DMS153 (cell line): ENCODE measurements at regions not wholly inside any gene's neighbourhood (a gene's known extent, or its start where the extent isn't known, plus 50 kb on each side); places are given as distances from the start of the nearest gene placed in this dataset.
"Not testable (repeated sequence)": the region's sequence is repeated elsewhere in the genome, so short reads cannot be mapped to it uniquely, and the experiment has no call there.

Experiments used
- DNase-seq: peaks from one replicate; lab custom pipeline; 2025; lab: John Stamatoyannopoulos, UW

DNA sequence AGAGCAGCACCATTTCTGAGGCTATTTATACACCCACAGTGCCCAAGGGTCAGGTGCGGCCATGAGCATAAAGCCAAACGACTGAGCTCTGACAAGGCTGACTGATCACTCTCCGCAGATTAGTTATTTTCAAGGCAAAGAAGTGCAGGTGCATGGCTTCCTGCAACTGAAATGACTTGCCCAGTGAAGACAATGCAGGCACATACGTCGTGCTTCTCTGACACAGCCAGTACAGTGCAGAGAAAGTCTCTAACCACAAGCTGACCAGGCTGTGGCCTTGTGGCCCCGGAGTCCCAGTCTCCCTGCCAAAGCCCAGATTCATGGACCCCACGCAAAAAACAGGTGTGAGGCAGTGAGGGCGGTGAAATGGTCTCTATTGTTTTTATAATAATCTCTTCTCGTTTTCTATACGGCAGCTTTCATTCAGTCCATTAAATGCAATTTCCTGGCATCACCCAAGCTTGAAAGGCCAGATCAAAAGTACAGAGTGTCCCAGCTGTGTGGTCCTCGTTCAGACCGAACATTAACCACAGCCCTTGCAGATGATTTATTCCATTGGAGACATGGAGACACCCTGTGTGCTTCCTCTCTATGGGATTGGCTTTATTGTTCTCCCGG, 447.0 kb upstream of the ID2 start:
- DNase-seq = peak; percentile 65

DNA sequence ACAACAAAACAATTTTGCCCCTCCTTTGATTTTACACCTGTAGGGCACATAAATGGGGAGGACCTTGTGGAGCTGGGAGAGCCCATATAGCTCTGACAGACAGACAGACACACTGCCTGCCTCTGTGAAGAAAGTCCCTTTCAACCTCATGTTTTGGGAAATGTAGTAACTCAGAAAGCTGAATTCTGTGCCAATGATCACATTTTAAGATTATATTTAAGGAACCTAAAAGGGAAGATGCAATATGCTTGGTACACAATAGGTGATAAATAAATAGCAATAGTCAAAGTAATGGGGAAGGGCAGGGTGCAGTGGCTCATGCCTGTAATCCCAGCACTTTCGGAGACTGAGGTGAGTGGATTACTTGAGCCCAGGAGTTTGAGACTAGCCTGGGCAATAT, 446.4 kb upstream of the ID2 start:
- DNase-seq = no peak

DNA sequence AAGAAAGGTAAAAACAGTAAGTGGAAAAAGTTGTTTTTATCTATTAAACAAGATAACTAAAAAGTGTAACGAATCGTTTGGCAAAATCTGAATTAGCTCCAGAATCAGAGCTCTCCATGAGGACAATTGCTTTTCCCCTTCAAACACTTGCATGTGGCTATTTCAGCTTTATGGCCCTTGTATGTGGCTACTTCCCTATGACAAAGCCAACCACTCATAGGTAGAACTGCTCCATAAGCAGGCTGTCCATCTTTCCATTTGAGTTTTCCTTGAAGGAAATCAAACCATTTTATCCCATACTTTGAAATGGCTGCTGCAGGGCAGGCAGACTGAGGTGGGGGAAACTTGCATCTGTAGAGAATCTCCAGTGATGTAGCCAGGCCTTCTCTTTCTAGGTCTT, 445.5 kb upstream of the ID2 start:
- DNase-seq = no peak

DNA sequence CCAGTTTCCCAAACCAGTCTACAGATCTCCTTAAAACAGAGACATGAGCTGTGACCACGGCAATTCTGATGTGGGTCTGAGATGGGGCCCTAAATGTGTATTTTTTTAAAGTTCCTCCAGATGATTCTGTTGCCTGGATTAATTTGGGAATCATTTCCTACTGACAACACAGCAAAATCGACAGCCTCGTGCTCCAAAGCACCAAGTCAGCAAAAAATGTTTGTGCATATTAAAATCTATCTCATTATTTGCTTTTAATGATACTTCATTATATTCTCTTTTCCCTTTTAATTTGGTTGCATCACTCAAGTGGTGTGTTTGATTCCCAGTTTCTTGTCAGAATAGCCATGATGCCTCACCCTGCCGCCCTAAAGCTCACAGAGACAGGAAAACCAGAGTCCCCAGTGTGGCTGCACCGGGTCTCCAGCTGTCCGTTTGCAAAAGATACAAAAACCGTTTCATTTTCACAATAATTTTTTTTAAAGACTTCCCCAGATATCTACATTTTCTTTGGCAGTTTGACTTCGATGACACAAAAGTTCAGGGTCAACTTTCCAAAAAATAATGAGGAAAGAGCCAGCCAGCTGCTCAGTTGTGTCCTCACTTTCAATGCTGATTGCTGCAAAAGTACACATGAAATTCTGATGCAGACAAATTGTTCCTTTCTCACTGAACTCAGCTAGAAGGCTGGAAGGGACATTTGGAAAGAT, 443.2 kb upstream of the ID2 start:
- DNase-seq = no peak

DNA sequence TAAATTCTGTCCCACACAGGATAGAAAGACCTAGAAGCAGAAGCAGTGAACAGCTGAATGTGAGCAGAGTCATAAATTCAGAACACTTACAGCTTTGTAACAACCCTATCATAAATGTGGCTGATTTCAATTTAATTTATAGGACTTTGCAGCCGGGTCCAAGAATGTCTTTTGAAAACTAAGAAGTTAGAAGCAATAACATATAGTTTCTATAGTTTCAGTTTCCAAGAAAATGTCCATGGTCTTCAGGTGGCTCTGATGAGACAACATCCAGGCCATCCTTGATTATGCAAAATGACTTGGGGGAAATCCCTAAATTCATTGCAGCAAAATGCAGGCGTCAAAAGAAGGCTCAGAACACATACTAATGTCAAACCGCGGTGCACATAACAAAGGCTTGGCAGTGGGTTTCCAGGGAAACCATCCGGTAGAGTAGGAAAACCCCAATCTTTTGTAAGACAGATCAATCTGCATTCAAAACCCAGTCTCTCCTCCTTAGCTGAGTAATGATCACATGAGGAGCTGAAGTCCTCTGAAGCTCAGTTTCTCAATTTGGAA, 442.2 kb upstream of the ID2 start:
- no peak for DNase-seq

DNA sequence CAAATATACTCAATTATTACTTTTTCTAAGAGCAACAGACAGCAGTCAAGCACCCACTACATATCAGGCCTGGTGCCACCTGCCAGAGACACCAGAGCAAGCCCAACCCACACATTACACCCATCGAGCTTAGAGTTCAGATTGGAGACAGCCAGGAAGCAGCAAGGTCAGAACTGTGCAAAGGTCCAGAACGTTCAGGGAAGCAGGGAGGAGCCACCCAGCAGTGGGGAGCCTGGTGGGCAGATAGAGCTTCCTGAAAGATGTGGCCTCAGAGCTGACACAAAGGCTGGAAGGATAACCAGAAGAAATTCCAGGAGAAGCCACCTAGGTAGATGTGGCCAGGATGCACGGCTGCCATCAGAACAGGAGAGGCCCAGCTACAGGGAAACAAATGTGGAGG, 440.5 kb upstream of the ID2 start:
- DNase-seq = no peak

DNA sequence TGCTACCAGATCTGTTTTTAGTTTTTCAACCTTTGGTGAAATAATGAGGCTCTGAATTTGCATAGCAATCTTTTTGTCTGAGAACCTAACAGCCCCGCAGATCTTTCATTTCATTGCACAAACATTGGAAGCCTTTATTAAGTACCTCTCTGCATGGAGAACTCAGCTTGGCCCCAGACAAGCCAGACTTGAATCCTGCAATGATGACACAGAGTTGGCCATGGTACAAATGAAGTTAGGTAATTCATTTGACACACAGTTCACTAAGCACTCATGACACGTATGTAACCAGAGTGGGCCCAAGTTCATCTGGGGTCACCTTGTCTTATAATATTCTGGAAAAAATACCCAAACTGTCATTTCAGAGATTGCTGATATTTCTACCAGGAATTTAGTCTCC, 439.1 kb upstream of the ID2 start:
- DNase-seq = no peak

DNA sequence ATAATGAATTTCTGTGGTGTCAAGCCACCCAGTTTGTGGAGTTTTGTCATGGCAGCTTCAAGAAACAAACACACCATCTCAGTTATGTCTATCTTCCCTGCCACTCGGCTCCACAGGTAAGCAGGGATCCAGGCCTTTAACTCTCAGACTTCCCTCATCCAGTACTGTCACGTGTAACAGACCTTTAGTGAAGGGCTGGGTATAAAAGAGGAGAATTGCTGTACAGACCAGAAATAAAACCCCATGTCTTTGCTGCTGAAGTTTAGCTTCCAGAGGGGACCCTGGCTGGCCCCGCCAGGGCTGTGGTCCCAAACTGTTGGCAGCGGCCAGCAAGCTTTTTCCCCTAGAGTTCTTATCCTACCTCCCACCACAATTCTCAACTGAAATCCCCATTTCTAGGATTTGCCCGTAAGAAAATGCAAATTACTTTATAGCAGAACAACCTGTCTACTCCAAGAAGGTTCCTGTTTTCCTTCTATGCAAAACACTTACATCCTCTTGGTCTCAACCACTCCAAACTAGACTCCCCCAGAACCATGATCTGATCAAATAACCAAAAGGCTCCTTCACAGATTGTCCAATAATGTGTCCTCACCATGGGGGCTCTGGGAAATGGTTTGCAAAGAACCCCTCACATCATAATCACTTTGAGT, 438.0 kb upstream of the ID2 start:
- DNase-seq = no peak

DNA sequence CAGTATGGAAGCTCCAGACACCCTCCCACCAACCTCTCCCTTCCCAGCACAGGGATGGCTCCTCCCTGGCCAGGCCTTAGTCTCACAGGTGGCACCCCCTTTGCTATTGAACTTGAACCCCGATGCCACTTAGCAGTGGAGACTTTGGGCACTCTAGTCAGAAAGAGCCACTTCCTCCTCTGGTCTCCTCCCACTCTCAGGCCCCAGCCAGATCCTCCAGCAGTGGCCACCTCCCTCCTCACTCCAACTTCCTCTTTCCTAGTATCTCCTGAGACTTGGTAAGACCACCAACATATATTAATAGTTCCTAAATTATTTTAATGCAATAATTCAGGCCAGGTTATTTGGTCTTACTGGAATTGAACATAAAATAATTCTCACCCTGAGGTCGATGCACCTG, 437.2 kb upstream of the ID2 start:
- DNase-seq = no peak

DNA sequence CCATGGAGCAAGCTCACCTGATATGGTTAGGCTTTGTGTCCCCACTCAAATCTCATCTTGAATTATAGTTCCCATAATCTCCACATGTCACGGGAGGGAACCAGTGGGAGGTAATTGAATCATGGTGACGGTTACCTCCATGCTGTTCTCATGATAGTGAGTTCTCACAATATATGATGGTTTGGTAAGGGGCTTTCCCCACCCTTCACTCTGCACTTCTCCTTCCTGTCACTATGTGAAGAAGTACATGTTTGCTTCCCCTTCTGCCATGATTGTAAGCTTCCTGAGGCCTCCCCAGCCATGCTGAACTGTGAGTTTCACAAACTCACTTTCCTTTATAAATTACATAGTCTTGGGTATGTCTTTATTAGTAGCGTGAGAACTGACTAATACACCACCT, 435.7 kb upstream of the ID2 start:
- no peak for DNase-seq

DNA sequence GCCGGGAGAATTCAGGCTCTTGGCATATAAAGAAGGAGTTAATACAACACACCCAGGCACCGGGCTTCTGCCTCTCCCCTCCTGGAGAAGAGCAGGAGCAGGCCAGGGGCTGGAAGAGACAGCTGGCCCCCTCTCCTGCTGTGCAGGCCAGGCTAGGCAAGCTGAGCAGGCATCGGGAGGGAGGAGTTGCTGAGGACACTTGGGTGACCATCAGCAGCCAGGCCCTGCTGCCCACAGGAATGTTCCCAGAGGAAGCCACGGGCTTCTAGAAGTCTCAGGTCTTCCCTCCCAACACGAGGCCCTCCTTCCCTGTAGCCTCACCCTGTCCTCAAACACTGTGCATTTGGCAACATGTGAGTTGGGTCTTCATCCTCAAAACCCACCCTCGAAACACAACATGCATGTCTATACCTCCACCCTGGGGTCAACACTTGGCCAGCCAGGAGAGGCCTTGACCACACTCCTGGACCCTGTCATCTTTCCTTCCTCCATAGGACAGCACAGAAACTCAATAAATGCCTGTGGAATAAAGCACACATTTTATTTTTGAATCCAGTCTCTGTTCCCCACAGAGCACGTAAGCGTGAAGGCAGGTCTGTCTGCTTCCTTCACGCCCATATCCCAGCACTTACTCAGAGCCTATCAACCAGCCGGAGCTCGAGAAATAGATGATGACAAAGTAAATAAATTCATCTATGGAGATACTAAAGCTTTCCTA, 433.8 kb upstream of the ID2 start:
- DNase-seq = no peak

DNA sequence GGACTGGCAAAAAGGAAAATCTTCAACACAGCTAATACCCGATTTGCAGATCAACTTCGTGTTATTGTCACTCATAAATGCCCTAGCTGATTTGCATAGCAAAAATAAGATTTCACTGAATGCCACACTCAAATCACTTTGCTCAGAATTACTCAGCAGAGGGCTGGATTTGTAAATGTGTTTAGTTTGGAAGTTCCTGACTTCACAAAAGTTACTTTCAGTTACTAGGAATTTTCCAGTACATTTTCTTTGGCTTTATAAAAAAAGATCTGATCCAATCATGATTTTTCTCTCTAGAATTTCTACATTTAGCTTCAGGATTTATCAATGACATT, 433.3 kb upstream of the ID2 start:
- no peak for DNase-seq

DNA sequence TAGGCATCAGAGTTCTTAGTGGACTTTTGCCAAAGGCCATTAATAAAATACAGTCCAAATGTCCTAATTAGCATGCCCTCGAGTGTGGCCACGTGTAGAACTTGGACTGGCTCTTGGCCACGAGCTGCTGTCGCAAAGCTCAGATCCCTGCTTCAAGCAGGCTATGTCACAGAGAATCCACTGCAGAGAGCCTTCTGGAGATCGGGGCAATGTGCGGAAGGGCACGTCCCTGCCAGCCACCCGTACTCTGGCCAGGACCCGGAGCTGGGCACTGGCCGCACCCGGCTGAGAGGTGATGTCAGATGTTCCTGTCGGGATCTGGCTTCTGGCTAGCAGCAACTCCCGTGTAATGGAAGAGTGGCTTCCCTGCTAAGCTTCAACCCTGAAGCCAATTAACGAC, 432.7 kb upstream of the ID2 start:
- no peak for DNase-seq

DNA sequence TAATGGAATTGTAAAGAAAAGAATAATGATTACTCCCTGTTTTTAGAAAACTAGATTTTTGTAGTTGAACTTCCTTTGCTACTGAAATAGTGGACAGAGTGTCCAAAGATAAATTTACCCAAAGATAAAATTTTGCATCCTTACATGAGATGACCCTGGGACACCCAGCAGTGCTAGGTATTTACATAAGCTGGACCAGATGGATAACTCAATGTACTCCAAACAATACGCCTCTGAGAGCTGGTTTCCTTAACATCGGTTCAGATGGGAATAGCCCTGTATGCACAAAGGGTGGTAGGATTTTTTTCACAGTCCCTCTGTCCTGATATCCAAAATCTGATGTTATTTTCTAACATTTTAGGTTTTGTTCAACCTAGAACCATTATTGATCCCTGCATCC, 432.1 kb upstream of the ID2 start:
- DNase-seq = no peak

DNA sequence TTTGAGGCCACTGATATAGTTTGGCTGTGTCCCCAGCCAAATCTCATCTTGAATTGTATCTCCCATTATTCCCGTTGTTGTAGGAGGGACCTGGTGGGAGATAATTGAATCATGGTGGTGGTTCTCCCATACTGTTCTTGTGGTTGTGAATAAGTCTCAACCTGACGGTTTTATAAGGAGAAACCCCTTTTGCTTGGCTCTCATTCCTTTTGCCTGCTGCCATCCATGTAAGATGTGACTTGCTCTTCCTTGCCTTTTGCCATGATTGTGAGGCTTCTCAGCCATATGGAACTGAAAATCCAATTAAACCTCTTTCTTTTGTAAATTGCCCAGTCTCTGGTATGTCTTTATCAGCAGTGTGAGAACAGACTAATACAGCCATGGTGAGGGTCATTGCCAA, 431.6 kb upstream of the ID2 start:
- not testable (repeated sequence) for DNase-seq

DNA sequence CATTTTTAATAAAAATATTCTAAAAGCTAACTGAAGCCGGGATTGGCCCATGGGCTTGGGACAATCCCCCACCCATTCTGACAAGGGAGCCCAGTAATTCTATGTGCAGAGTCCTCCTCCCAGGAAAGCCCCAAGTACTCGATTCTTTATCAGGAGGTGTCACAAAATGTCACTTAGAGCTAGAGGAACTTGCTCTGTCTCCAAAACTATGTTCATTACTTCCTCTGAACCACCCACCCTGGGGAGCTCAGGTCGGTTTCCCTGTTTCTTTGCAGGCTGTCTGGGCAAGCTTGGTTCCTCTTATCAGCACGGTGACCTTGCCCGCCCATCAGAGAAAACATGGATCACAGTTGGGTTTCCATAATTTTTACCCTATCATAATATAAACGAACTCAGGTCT, 430.6 kb upstream of the ID2 start:
- DNase-seq = no peak

DNA sequence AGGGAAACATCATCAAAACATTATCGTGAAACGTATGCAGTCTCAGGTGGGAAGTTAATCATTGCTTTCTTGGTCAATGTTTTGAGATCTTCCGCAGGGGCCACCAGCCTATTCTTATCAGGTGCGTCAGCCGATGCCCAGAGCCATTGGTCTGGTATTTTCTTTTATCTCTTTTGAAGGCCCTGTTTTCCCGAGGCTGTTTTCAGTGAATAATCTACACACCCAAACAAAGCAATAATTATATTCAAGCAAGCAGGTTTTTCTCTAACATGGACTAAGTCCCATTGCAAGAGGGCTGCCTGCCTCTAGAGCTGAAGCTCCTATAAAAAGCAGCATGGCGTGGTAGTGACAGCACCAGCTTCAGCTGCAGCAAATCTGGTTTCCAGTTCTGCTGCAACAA, 430.0 kb upstream of the ID2 start:
- DNase-seq = no peak

DNA sequence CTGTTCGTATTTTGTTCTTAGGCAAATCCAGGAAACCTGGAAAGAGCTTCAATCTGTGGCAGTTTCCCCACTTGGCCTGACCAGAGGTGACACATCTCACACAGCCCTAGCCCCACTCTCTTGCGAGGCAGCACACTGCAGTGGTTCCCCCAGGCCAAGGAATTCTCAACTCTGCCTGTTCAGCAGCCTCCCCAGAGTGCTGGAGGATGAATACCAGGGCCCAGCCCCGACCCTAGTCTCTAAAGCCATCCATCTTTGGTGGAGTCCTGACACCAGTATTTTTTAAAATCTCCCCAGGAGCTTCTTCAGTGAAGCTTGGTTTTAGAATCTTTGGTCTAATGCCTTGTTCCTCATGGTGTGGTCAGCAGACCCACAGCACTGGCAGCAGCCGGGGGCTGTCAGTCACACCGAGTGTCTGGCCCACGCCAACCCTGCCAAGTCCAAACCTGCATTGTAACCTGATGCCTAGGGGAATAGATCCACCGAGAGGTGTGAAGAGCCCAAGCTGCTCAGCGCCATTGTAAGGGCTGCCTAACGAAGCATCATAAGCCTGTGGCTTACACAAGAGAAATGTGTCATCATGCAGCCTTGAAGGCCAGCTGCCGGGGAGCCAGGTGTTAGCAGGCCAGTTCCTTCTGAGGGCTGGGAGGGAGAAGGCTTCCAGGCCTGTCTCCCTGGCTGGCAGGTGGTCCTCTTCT, 428.7 kb upstream of the ID2 start:
- DNase-seq = peak; percentile 92

DNA sequence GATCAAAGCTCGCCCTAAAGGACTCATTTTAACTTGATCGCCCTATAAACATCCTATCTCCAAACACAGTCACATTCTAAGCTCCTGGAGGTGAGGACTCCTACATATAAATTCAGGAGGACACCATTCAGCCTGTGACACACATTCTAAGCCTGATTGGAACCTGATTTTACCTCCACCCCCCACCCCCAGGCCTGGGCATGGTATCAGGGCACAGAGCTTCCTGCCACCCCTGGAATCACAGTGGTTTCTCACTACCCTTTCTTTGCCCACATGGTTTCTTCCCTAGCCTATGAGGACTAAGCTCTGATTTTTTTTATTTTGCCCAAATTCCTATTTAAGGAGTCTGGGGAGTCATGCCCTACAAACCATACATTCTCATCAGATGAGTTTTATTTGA, 428.1 kb upstream of the ID2 start:
- DNase-seq = no peak

DNA sequence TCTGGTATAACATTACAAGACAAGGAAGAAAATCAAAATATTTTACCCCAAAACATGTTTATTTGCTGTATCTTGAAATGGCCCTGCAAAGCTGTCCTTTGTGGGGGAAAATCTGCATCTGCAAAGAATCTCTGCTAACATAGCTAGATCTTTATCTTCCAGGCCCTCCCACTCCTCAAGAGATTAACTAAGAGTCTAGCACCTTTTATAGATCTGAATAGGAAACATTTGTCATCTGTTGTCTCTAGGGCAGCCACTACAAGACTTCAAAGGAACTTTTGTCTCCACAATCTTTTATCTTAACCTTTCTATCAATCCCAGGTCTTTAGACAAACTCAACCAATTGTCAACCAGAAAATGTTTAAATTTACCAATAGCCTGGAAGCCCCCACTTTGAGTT, 427.6 kb upstream of the ID2 start:
- DNase-seq = not testable (repeated sequence)

DNA sequence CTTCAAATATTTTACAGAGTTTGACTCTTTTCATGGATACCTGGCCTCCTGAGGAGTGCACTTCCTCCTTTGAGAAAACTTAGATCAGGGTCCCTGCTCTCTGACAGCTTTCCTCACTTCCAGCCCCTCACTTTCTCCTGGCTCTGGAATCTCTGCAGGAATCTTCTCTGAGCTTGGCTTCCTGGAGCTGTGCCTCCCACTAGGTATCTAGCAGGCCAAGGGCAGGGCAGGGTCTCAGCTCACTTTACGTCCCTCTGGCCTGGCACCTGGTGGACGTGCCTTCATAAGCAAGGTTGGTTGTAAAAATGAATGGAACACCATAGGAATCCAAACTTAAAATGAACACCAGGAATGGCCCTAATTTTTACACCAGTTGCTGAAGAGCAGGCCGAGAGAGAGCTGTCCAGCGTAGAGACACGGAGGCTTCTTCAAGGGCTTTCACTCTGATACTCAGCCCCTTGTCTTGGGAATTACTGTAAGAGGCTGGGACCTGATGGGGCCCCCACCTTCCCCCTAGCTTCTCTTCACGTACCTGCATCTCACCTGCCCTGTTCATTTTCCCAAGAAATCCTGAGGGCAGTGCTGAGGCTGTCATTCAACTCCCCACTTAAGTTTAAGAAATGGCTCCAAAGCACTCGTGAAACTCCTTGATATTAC, 426.9 kb upstream of the ID2 start:
- no peak for DNase-seq

DNA sequence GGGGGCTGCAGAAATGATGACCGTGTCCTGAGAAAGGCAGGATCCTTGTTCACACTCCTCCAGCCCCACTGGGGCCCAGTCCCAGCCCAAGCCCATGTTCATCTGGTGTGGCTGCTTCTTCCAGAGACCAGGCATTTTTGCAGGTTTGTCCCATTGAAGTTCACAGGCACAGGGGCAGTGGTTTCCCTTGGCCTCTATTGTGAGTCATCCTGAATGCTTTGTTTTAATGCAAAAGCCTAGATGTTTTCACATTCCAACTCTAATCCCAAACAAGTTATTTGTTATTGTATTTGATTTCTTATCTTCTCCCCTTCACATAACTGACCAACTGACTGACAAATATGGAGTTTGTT, 426.4 kb upstream of the ID2 start:
- no peak for DNase-seq
